Germinal center (tissue), 1 donor: ENCODE measurements at regions not wholly inside any gene's neighbourhood (a gene's known extent, or its start where the extent isn't known, plus 50 kb on each side); places are given as distances from the start of the nearest gene placed in this dataset.
"Not testable (repeated sequence)": the region's sequence is repeated elsewhere in the genome, so short reads cannot be mapped to it uniquely, and the experiment has no call there.

Experiments
- DNase-seq: peaks from one replicate; pipeline ENCODE4 v3.0.0; 2012; ENCODE audit warnings: mixed read lengths, low spot score

DNA sequence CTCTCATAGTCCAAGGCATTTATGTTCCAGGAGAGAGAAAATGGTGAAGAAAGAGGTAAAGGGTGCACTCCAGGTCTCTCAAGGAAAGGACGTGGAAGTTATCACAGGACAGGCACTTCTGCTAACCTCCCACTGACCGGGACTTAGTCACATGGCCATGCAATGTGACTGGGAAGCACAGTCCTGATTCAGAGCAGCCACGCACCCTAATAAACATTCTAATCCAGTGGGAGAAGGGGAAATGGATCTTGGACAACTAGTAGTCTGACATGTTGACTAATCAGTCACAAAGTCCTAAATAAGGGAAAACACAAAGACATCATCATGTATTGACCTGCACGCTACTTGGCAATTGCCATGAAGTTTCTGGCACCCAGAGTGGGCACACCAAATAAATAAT is 417.5 kb upstream of the ZMIZ1 start:
- DNase-seq: no peak

DNA sequence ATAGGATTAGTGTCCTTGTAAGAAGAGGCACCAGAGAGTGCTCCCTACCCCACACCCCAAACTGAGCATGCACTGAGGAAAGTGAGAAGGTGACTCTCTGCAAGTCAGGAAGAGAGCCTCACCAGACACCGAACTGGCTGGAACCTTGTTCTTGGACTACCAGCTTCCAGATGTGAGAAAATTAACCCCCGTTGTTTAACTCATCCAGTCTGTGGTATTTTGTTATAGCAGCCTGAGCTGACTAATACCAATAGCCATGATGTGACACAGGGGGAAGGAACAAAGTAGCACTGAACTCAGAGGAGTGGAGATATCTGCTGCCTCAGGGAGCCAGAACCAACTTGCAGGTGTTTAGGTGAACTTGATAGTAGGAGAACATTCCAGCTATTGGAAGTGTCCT is 415.2 kb upstream of the ZMIZ1 start:
- no peak for DNase-seq

- DNase-seq: no peak
Measured at GRCh38 chr10:78654047-78654590, 414.6 kb upstream of the ZMIZ1 start.

DNA sequence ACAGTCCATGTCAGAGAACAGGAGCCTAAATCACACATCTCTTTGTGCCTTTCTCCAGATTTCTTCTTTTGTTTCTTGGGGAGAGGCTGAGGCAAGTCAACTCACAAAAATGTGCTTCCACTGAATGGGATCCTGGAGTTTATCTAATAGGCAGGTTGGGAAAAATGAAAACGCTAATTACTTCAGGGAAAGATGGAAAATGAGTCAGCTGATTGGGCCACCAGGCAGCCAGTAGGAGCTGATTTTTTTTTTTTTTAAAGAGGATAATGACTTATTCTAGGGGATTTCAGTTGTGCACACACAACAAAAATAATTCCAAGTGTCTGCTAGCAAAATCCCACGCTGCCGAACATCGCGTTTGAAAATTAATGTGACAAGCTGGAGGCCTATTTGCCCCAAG is 412.8 kb upstream of the ZMIZ1 start:
- DNase-seq: no peak

DNA sequence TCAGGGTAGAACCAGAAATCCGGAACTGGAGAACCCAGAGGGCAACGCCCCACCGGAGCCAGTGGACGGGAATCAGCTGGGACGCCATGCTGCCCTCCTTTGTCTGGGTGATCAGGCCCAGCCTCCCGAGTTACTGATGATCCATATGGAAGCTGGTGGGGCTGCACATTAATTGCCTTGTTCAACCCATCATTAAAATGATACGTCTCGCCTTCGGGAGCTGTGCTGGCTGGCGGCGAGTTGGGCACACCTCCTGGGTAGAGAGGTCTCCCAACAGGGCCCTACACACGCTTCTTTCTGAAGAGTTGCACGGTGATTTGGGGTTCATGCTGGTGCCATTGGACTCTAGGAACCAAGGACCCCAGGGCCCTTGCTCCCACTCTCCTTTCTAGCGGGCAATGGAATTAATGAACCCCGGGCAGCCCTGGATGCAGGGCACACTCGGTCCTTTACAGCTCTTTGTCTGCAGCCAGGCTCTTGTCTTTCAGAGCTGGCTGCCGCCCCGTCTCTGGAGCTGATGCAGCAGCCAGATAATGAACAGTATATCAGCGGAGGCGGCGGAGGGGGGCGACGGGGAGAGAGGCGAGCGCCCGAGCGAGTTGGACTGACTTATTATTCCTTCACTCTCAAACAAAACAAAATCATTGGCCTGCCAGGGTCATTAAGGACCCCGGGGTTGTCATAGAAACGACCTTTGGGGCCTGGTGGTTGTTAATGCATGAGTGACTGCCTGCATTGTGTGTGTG is 412.2 kb upstream of the ZMIZ1 start:
- DNase-seq: no peak

GRCh38 chr10:78657163-78657861 is 411.5 kb upstream of the ZMIZ1 start:
- DNase-seq: peak; percentile 83

DNA sequence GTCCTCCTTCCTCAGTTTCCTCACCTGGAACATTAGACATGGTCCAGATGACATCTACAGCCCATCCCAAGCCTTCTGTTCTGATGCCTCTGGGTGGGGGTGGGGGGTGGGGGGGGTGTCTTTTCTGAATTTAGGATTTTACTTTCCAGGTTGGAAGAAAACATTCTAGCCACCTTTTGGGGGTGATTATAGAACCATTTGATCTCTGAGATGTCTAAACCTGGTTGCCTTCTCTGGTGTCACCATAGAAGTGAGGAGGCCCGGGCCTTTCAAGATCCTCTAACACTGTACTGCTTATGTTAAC is 411.0 kb upstream of the ZMIZ1 start:
- DNase-seq: no peak

GRCh38 chr10:78658645-78659597 is 409.8 kb upstream of the ZMIZ1 start:
- DNase-seq: peak; percentile 79

- peak; percentile 20 for DNase-seq
Measured at GRCh38 chr10:78659598-78659967, 409.2 kb upstream of the ZMIZ1 start.

GRCh38 chr10:78660446-78661106 is 408.2 kb upstream of the ZMIZ1 start:
- no peak for DNase-seq

DNA sequence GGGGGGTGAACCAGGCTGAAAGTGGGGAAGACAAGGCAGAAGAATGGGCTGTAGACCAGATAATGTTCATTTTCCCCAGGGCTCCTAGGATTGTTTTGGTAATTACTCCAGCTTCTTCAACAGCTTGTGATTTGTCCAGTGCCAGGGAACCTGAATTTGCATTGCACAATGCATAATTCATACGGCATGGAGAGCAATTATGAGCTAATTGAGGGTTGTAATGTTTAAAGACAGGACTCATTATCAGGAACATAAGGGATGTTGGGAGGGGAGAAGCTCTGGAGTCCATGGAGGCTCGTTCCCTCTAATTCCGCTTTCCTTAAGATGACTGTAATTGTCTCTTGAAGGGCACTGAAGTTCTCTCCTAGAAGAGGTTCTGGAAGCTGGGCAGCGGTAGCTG is 405.0 kb upstream of the ZMIZ1 start:
- DNase-seq: no peak

DNA sequence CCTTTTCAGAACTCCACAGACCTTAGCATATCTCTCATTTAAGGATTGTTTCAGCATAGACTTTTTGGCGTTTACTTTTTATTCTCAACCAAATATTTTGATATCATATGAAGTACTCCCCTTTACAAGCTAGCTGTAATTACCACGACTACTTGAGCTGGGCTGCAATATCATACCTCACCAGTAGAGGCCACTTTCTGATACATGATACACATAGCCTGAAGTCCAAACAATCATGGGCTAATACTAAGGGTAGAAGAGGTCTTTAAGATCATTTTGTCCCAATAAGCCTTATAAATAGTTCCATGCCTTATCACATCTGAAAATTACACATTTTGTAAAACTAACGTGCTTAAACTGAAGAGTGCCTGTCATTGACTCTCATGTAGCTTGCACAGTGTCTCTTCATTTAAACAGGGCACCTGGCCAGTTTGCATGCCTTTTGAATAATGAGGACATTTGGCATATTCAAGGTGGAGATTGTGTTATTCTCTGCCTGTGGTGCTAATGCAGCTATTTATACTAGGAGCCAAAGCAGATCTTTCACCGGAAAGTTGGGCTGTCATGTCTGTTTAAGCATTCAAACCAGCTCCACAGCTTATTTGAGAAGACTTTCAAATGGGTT is 403.7 kb upstream of the ZMIZ1 start:
- no peak for DNase-seq

DNA sequence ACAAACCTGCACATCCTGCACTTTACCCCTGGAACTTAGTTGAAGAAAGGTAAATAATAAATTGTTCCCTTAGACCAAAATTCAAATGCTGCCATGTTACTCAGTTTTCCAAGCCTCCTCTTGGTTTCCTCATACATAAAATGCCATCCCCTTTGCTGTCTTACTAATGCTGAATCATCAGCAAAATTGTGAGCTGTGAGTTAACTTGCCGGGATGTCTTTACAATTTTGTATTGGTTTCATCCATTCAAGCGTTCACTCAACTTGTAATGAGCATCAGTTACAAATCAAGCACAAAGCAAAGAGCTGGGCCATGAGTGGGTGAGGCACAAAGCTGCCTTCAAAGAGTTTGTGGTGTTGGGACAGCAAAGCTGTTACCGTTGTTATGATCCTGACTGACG is 395.8 kb upstream of the ZMIZ1 start:
- no peak for DNase-seq

GRCh38 chr10:78681141-78681540 is 387.6 kb upstream of the ZMIZ1 start:
- not testable (repeated sequence) for DNase-seq

- DNase-seq: not testable (repeated sequence)
Measured at GRCh38 chr10:78681986-78682385, 386.8 kb upstream of the ZMIZ1 start.

- no peak for DNase-seq
Measured at GRCh38 chr10:78684947-78685346, 383.8 kb upstream of the ZMIZ1 start.

DNA sequence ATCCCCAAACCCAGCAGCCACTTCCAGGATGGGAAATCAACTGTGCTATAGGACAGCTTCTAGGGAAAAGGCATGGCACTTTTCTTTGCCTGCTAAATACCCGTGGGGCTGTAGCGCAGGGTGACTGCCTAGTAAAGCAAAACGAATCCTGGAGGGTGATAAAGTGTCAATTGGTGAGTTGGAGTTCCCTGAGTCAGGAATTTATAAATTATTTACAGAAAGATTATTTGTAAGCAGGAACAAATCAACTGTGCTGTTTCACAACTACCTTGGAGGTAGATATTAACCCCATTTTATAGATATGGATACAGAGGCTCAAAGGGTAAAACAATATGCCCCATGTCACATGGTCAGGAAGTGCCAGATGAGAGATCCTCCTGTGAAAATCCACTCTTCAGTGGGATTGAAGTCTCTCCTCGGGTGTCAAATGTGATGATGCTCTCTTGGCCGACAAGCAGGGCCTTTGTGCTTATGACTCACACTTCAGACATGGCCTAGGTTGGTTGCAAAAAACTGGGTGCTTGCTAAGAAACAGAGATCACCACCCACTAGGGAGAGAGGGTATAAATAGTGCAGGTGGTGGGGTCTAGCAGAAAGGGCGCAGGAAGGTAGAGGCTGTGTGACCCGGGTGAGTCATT is 383.2 kb upstream of the ZMIZ1 start:
- DNase-seq: no peak

- DNase-seq: no peak
Measured at GRCh38 chr10:78686444-78687060, 382.2 kb upstream of the ZMIZ1 start.

- DNase-seq: no peak
Measured at GRCh38 chr10:78687626-78688025, 381.1 kb upstream of the ZMIZ1 start.

DNA sequence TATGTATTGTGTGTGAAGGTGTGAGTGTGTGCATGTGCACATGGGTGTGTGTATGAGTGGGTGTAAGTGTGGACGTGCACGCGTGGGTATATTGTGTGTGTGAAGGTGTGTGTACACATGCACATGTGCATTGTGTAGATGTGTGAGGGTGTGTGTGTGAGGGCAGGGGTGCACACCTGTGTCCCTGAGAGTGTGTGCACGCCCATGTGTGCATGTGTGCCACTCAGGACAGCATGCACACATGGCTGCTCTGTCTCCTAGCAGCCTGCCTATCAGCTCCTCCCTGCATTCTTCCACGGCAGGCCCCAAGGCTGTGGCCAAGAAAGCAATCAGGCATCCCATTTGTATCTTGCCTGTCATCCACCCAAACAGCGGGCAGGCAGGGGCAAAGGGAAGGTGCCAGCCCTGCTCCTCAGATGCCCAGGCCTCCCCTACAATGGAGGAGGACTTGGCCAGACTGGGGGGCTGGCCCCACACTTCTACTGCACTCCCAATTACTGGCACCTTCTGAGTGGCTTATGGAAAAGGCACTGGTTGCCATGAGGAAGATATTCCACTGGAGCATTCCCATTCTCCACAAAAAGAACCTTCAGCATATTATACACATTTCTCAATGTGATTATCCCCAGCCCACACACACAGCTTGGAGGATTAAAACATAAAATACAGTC is 380.4 kb upstream of the ZMIZ1 start:
- DNase-seq: no peak
